Pons (tissue), 1 donor: ENCODE measurements at regions not wholly inside any gene's neighbourhood (a gene's known extent, or its start where the extent isn't known, plus 50 kb on each side); places are given as distances from the start of the nearest gene placed in this dataset.
"Not testable (repeated sequence)": the region's sequence is repeated elsewhere in the genome, so short reads cannot be mapped to it uniquely, and the experiment has no call there.

Source experiments
- DNase-seq: peaks from one replicate; pipeline ENCODE4 v3.0.0-alpha.2; 2016; ENCODE audit warnings: low spot score

- DNase-seq, result no peak
These were observed 186.8 kb downstream of the FRK start for GRCh38 chr6:115873901-115874300.

DNA sequence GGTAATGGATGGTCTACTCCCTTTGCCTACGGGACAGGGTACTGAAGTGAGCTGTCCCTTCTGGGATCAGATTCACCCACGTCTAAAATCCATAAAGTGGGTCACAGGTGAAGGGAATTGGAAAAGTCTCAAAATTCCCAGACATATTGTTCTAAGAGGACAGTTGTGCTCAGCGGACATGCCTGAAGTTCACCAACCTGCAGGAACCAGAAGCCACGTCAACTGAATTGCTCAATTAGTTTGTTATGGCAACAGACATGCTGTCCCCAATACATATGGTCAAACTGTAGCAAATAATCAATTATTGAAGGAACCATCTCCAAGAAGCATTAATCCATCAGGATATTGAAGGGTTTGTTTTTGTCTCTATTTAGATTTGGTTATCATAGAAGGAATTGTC is 190.2 kb downstream of the FRK start:
- no peak for DNase-seq

DNA sequence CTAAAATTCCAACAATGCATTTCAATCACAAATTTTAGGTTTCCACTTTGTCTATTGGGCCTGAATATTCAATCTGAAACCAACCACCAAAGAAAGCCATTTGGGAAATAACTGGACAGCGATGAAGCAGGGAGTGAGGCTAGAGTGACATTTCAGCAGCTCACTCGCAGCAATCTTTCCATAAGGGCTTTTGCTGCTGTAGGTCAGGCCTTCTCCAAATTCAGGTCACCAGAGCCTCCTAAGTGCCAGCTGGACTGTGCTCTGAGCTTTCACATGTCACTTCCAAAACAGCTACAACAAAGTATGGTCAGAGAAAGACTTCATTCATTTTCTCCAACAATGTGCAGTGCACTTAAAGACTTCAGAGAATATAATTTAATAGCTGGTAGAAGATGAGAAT is 194.8 kb downstream of the FRK start:
- DNase-seq, result no peak

GRCh38 chr6:115863211-115863610 is 197.5 kb downstream of the FRK start:
- DNase-seq, result no peak

DNA sequence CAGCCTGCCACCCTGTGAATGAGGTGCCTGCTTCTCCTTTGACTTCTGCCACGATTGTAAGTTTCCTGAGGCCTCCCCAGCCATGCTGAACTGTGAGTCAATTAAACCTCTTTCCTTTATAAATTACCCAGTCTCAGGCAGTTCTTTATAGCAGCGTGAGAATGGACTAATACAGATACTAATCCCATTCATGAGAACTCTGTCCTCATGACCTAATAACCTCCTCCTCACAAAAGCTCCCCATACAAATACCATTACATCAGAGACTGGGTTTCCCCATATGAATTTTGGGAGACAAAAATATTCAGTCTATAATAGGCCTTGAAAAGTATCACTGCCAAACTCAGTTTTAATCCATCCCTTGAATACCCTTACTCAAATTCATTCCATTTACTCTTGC is 199.0 kb downstream of the FRK start:
- not testable (repeated sequence) for DNase-seq

- DNase-seq, result not testable (repeated sequence)
These were observed 201.1 kb downstream of the FRK start for GRCh38 chr6:115859577-115859976.

GRCh38 chr6:115854866-115855665 is 205.6 kb downstream of the FRK start:
- DNase-seq, result no peak

DNA sequence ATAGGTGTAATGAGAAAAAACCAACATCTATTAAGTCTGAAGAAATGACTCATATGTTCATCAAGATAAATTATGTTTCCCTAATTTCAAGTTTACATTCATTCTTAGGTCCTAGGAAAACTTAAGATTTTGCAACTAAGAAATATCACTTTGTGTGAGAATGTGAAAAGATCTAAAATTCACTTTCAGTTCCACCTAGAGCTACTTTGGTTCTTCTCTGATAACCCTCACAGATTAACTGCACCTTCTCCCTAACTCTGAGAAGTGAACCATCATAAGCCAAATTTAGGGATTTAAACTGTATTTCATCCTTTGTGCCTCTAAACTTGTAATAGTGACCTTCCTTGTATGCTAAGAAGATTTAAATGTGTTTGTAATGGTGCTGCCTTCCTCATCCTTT is 213.0 kb downstream of the FRK start:
- DNase-seq, result no peak

- DNase-seq, result no peak
These were observed 216.7 kb downstream of the FRK start for GRCh38 chr6:115843945-115844344.

- no peak for DNase-seq
These were observed 218.4 kb downstream of the FRK start for GRCh38 chr6:115842338-115842737.

- DNase-seq, result no peak
These were observed 221.0 kb downstream of the FRK start for GRCh38 chr6:115839583-115840181.

GRCh38 chr6:115838763-115839401 is 221.8 kb downstream of the FRK start:
- no peak for DNase-seq

DNA sequence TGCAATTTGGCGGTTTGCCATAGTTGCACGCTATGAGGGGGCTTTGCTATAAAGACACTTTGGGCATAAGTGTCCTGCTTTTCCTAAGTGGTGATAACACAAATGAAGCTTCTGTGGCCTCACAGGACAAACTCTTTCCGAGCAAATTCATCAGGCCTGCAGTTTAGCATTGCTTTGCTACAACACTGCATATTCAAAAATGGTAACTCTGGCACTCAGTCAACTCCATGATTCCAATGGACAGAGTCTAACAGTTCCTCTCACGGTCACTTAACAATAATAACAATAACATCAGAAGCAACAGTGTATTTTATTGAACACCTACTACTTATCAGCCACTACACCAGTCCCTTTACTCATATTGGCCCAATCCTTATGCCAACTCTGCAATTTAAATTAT is 222.5 kb downstream of the FRK start:
- no peak for DNase-seq

DNA sequence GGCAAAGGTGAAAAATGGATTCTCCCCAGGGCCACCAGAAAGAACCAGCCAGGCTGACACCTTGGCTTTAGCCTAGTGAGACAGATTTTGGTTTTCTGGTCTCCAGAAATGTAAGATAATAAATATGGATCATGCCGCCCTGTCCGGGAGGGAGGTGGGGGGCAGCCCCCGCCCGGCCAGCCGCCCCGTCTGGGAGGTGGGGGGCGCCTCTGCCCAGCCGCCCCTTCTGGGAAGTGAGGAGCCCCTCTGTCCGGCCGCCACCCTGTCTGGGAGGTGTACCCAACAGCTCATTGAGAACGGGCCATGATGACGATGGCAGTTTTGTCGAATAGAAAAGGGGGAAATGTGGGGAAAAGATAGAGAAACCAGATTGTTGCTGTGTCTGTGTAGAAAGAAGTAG is 224.3 kb downstream of the FRK start:
- DNase-seq, result not testable (repeated sequence)

DNA sequence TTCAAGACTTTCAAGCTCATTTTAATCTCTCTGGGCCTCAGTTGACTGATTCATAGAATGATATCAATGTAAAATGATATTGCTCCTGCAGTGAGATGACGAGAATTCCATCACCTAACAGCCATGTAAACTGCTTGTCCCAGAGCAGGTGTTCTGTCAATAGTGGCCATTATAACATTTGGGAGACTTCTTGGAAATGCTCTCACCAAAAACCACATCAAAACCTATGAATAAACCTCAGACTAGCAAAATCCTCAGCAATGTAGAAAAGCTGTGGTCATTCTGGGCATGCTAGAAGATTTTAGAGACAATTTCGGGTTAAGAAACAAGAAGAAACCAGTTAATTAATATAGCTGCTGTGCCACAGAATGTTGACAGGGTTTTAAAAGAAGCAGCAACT is 225.4 kb downstream of the FRK start:
- no peak for DNase-seq

DNA sequence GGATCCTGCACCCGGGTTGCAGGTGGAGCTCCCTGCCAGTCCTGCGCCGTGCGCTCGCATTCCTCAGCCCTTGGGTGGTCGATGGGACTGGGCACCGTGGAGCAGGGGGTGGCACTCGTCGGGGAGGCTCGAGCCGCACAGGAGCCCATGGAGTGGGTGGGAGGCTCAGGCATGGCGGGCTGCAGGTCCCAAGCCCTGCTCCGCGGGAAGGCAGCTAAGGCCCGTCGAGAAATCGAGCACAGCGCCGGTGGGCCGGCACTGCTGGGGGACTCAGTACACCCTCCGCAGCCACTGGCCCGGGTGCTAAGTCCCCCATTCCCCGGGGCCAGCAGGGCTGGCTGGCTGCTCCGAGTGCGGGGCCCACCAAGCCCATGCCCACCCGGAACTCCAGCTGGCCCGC is 226.1 kb downstream of the FRK start:
- DNase-seq, result not testable (repeated sequence)

GRCh38 chr6:115832786-115833185 is 227.9 kb downstream of the FRK start:
- no peak for DNase-seq

GRCh38 chr6:115832186-115832585 is 228.5 kb downstream of the FRK start:
- DNase-seq, result no peak

DNA sequence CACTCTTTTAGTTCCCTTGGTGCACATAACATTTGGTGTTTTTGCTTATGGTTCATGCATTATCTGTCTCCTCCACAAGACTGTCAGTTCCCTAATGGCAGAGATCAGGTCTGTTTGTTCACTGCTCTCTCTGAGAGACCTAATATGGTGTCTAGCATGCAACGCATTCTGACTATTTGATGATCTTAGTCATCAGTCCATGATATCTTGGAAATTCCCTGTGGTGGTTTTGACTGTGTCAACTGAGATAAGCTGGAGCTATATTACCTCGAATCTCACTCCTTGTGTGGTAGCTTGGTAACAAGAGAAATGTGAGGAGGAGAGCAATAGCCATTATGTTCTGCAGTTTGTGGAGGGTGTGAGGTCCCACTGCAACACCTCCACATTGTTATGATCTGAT is 229.8 kb downstream of the FRK start:
- DNase-seq, result no peak

DNA sequence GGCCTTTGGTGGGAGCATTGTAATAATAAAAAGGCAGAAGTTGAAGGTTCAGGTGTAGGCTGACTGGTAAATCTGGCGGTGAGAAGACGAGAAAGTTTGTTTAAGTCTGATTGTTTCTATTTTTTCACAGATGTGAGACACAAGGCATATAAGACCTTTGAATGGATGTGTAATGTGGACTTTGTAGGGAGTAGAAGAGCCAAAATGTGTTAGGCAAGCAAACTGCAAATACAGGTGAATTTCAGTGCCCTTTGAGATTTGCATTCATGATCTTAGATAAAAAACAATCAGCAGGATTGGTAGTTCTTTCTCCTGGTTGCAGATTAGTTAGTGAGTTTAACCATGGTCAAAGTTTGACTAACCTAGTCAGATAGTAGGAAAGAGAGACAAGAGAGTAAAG is 238.9 kb downstream of the FRK start:
- DNase-seq, result no peak

DNA sequence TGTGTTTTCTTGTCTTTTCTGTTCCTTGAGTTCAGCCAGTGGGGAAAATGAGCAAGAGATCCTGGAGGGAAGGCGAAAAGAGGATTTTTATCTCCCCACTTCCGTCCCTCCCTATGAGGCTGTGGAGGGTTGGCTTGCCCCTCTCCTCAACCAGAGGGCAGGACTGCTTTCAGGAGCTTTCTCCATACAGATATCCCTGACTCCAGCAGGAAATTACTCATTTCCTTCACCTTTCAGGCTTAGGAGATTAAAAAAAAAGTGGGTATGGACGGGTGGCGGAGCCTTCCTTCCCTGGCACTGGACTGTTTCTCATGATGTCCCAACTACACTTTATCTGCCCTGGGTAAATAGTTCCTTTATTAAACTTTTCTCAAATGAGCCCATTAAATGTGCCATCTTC is 241.2 kb downstream of the FRK start:
- no peak for DNase-seq

DNA sequence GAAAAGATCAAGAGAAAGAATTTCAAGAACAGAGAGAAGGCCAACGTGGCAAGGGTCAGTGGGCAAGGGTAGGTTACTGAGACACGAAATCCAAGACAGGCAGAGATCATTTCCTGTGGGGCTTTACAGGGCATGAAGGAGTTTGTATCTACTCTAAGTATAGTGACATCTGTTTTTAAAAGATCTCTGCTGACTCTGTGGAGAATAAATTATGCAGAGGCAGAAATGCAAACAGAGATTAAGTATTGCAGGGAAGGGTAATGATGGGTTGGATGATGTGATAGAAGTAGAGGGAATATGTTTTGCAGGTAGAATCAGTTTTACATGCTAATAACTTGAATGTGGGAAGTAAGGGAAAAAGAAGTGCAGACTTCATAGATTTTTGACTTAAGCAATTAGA is 243.5 kb downstream of the FRK start:
- DNase-seq, result no peak

DNA sequence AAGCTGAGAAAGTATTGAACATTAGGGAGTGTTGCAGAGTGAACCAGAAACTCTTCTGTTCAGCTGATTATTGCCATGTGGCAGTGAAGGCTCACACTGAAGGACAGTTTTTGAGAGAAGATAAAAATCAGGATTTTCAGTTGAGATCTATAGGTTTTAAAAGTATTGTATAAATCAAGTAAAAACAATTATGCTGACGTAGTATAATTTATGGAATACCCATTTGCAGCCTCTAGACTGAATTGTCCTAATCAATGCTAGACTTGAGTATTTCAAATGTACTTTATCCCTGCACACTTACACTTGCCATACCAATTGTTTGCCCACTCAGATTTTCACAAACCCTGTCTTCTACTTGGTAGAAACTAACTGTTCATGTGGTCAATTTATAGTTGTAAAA is 245.8 kb downstream of the FRK start:
- DNase-seq, result no peak
